ENCODE measurements at regions not wholly inside any gene's neighbourhood (a gene's known extent, or its start where the extent isn't known, plus 50 kb on each side); places are given as distances from the start of the nearest gene placed in this dataset.

DNA sequence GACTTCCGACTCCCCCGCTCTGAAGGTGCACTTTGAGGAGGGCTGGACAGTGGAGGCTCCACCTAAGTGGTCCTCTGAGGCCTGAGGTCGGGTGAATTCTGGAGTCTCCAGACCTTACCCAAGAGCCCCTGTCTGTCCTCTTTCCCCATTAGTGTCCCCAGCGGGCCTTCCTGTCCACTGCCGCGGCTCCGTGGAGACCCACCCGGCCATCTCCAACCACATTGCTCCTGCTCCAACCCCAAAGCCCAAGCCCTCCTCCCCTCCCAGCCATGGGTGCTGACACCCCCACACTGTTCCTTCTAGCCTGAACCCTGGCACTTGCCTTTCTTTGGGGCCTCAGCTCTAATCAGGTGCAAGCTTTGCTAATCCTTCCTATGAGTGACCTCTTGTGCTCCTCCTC, 283.1 kb upstream of the TNRC6C start:
- H3K27ac Mint-ChIP-seq (ENCODE audit: low read depth): no peak overlapping the region
- H3K27me3 Mint-ChIP-seq: no peaks in the 10 kb centered on the region
- H3K4me1 Mint-ChIP-seq: peaks cover 16% of the 10 kb centered on the region
- peaks cover 3% of the 10 kb centered on the region for H3K36me3 Mint-ChIP-seq (ENCODE audit: insufficient read depth)
- H3K9me3 Mint-ChIP-seq: no peaks in the 10 kb centered on the region
- DNase-seq (ENCODE audit: low spot score in 2 of 2) (no peak), ATAC-seq (replicated peaks; ENCODE audit: extremely low read depth, poor library complexity, severe bottlenecking) (no peak)
- no peak overlapping the region for H3K4me3 Mint-ChIP-seq

DNA sequence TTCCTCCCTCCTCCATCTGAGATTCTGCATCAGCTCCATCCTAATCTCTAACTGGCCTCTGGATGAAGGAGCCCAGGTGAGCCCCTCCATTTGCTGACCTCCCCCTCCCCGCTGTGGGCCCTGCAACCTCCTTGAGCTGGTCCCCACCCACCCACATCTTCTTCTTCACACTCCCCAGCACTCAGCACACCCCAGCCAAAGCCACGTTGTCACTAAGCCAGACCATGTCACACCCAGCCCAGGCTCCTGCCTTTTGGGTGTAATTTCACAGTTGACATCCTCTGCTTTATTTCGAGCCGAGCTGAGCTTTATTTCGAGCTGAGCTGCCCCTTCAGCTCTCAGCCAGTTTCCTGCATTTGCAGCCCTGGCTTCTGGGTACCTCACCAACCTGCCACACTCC, 282.7 kb upstream of the TNRC6C start:
- Mint-ChIP-seq H3K27ac (ENCODE audit: low read depth) (no peak overlapping the region), H3K4me1 (peaks cover 16% of the 10 kb centered on the region), H3K36me3 (ENCODE audit: insufficient read depth) (peaks cover 3% of the 10 kb centered on the region), H3K4me3 (no peak overlapping the region), H3K9me3 (no peaks in the 10 kb centered on the region), H3K27me3 (no peaks in the 10 kb centered on the region)
- no peak for ATAC-seq (replicated peaks; ENCODE audit: extremely low read depth, poor library complexity, severe bottlenecking)
- no peak for DNase-seq (ENCODE audit: low spot score in 2 of 2)

DNA sequence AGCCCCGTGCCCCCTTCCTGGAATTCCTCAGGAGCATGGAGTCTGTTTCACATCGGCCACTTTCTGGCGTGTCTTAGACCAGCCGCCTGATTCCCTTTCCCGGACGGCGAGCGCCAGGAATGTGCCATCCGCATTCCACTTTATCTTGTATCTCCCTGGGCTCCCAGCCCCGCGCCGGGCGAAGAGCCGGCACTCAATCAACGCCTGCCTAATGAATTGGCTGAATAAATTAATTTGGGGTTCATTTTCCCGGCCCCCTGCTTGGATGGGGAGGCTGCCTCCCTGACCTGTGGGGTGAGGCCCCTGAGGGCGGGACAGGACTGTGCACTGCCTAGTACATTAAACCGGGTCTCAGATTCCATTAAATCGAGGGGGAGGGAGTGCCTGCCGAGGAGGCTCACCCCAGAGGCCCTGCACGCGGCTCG, 282.3 kb upstream of the TNRC6C start:
- Mint-ChIP-seq H3K27ac (ENCODE audit: low read depth) (no peak overlapping the region), H3K4me1 (peaks cover 16% of the 10 kb centered on the region), H3K4me3 (no peak overlapping the region), H3K36me3 (ENCODE audit: insufficient read depth) (peaks cover 3% of the 10 kb centered on the region), H3K27me3 (no peaks in the 10 kb centered on the region), H3K9me3 (no peaks in the 10 kb centered on the region)
- ATAC-seq (replicated peaks; ENCODE audit: extremely low read depth, poor library complexity, severe bottlenecking) (no peak), DNase-seq (ENCODE audit: low spot score in 2 of 2) (no peak)

DNA sequence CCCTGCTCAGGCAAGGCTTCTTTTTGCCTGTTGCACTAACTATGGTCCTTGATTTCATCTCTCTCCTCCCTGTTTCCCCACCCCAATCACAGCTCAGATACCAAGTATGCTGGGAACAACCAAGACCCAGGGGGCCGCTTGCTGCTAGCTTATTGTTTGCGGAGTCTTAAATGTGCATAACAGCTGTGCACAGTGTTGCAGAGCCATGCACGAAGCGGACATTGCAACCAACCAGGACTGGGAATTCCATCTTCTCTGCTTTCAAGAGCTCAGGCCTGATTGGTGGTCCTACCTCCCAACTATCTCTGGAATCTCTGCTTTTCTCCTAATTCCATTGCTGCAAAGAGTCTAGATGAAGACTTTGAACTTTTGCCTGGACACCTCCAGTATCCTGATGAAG, 281.3 kb upstream of the TNRC6C start:
- H3K27ac Mint-ChIP-seq (ENCODE audit: low read depth): no peak overlapping the region
- ATAC-seq (replicated peaks; ENCODE audit: extremely low read depth, poor library complexity, severe bottlenecking) (no peak), DNase-seq (ENCODE audit: low spot score in 2 of 2) (no peak)
- peaks cover 9% of the 10 kb centered on the region for H3K4me1 Mint-ChIP-seq
- H3K4me3 Mint-ChIP-seq: no peak overlapping the region
- no peaks in the 10 kb centered on the region for H3K9me3 Mint-ChIP-seq
- H3K36me3 Mint-ChIP-seq (ENCODE audit: insufficient read depth): peaks cover 3% of the 10 kb centered on the region
- H3K27me3 Mint-ChIP-seq: no peaks in the 10 kb centered on the region

DNA sequence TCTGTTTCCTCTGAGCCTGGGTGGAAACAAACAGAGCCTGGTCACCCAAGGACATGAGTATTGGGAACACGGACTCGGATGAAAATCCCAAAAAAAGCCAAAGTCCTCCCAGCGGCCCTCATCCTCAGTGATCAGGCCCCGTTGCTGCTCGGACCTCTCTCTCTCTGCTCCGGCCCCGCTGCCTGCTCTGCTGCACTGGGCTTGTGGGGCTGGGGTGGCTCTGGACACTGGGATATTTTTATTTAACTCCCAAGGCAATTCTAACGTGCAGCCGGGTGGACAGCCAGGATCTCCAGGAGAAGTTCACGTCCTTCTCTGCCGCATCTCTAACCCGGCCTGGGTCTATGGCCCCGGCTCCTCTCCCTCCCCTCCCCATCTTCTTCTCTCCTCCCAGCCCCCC, 280.9 kb upstream of the TNRC6C start:
- ATAC-seq (replicated peaks; ENCODE audit: extremely low read depth, poor library complexity, severe bottlenecking): no peak
- H3K36me3 Mint-ChIP-seq (ENCODE audit: insufficient read depth): peaks cover 3% of the 10 kb centered on the region
- H3K27me3 Mint-ChIP-seq: no peaks in the 10 kb centered on the region
- H3K4me1 Mint-ChIP-seq: peaks cover 6% of the 10 kb centered on the region
- no peak overlapping the region for H3K4me3 Mint-ChIP-seq
- peak overlapping the region; percentile 45 for H3K27ac Mint-ChIP-seq (ENCODE audit: low read depth)
- no peak for DNase-seq (ENCODE audit: low spot score in 2 of 2)
- no peaks in the 10 kb centered on the region for H3K9me3 Mint-ChIP-seq

DNA sequence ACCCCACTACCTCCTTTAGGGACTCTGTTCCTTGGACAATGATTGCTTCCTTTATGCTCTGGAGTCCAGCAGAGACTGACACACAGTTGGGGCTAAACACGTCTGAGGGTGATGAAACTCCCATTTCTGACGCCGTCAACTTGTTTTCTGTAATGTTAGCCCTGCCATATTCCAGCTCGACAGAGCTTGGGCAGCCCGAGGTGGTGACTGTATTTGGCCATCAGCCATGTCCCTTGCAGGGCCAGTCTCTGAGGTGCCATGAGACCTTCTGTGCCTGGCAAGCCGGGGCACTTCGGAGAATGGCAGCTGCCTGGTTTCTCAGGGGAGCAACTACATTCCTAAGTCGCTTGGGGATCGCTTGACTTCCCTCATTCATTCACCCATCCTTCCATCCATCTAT, 278.9 kb upstream of the TNRC6C start:
- Mint-ChIP-seq H3K4me1 (peaks cover 6% of the 10 kb centered on the region), H3K36me3 (ENCODE audit: insufficient read depth) (peaks cover 3% of the 10 kb centered on the region), H3K27ac (ENCODE audit: low read depth) (no peak overlapping the region), H3K4me3 (no peak overlapping the region), H3K27me3 (no peaks in the 10 kb centered on the region), H3K9me3 (no peaks in the 10 kb centered on the region)
- no peak for DNase-seq (ENCODE audit: low spot score in 2 of 2)
- no peak for ATAC-seq (replicated peaks; ENCODE audit: extremely low read depth, poor library complexity, severe bottlenecking)

DNA sequence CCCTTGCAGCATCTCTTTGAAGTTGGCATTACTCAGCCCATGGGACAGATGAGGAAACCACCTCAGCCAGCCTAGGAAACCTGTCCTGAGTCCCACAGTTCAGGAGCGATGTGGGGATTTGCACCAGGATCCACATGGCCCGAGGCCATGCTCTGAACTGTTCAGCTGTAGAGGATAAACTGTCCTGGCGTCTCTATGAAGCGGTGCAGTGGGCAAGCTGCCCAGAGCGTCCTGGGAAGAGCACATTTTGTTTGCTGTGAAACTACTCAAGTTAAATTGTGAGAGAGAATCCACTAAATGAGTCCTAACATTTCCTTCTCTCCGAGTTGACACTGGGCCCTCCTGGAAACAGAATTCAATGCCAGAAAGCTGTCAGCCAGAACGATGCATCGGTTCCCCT, 276.6 kb upstream of the TNRC6C start:
- DNase-seq (ENCODE audit: low spot score in 2 of 2) (no peak), ATAC-seq (replicated peaks; ENCODE audit: extremely low read depth, poor library complexity, severe bottlenecking) (no peak)
- Mint-ChIP-seq H3K4me1 (no peaks in the 10 kb centered on the region), H3K4me3 (no peak overlapping the region), H3K27ac (ENCODE audit: low read depth) (no peak overlapping the region), H3K36me3 (ENCODE audit: insufficient read depth) (peaks cover 1% of the 10 kb centered on the region), H3K9me3 (no peaks in the 10 kb centered on the region), H3K27me3 (no peaks in the 10 kb centered on the region)

DNA sequence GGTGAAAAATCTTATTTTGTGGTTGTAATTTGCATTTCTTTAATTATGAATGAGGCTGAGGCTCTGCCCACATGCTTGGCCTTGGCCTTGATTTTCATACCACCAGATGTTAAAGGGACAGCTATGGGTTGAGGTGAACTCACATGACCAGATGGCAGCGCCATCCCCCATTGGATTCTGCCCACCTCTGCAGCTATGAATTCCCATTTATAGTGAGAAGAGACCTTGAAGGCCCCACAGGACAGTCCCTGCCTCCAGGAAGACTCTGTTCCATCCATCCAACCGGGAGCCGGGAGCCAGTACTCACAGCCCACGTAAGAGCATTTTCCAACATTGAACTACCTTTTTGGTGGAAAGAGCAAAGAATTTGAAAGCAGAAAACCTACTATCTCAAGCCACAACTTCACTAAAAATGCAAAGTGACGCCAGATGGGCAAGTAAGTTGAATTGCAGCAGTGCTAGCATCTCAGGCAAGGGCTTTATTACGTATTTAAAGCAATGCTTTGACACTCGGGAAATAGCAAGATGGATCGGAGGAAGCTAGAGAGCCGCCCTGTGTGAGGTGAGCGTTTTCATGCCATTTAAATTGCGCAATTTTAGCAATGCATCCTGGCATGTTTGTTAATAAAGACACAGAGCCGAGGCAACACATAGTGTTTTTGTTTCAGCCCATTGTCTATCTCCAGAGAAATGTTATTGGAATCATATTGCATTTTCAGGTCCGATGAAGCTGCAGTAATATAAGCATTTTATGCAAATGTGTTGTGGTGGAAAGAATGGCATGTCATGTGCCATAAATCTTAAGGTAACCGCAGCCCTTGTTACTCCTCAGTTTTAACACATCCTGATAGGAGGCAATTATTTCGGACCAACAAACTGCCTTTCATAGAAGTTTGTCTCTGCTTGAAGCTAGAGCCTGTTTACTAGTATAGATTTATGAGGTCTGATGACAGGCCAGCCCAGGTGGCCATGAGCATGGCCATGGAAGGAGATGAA, 273.4 kb upstream of the TNRC6C start:
- Mint-ChIP-seq H3K4me1 (peaks cover under 1% of the 10 kb centered on the region), H3K4me3 (no peak overlapping the region), H3K9me3 (no peaks in the 10 kb centered on the region), H3K36me3 (ENCODE audit: insufficient read depth) (no peaks in the 10 kb centered on the region), H3K27me3 (no peaks in the 10 kb centered on the region), H3K27ac (ENCODE audit: low read depth) (no peak overlapping the region)
- DNase-seq (ENCODE audit: low spot score in 2 of 2) (no peak), ATAC-seq (replicated peaks; ENCODE audit: extremely low read depth, poor library complexity, severe bottlenecking) (no peak)

DNA sequence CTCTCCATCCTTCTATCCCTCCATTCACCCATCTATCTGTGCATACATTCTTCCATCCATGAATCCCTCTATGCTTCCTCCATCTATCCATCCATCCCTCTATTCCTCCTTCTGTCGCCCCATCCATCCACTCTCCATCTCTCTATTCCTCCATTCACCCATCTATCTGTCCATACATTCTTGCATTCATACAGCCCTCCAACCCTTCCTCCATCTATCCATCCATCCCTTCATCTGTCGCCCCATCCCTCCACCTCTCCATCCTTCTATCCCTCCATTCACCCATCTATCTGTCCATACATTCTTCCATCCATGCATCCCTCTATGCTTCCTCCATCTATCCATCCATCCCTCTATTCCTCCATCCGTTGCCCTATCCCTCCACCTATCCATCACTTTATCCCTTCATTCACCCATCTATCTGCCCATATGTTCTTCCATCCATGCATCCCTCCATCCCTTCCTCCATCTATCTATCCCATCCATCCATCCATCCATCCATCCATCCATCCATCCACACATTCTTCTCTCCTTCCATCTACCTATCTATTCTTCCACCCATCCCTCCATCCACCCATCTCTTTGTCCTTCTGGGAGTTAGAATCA, 272.5 kb upstream of the TNRC6C start:
- Mint-ChIP-seq H3K4me3 (no peak overlapping the region), H3K36me3 (ENCODE audit: insufficient read depth) (no peaks in the 10 kb centered on the region), H3K9me3 (no peaks in the 10 kb centered on the region), H3K27ac (ENCODE audit: low read depth) (no peak overlapping the region), H3K27me3 (peaks cover under 1% of the 10 kb centered on the region), H3K4me1 (peaks cover 7% of the 10 kb centered on the region)
- ATAC-seq (replicated peaks; ENCODE audit: extremely low read depth, poor library complexity, severe bottlenecking) (no peak), DNase-seq (ENCODE audit: low spot score in 2 of 2) (no peak)

DNA sequence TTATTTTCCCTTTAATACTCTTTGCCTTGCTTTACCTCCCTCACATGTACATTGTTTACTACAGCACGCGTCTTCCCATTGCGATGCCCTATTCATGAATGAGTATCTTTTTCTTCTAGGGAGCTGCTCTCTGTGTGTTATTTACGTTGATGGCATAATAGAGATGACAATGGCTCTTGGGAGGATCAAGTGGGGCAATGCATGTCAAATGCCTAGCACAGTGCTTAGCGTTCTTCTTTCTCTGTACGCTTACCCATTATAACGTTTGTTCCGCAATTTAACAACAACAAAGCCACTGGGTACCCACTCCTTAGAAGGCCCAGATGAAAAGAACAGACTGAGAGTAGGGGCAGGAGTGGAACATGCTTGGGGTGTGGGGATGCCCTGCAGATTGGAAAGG, 271.6 kb upstream of the TNRC6C start:
- ATAC-seq (replicated peaks; ENCODE audit: extremely low read depth, poor library complexity, severe bottlenecking) (no peak), DNase-seq (ENCODE audit: low spot score in 2 of 2) (no peak)
- H3K4me1 Mint-ChIP-seq: peaks cover 15% of the 10 kb centered on the region
- H3K4me3 Mint-ChIP-seq: no peak overlapping the region
- no peaks in the 10 kb centered on the region for H3K9me3 Mint-ChIP-seq
- no peaks in the 10 kb centered on the region for H3K36me3 Mint-ChIP-seq (ENCODE audit: insufficient read depth)
- peaks cover 10% of the 10 kb centered on the region for H3K27me3 Mint-ChIP-seq
- H3K27ac Mint-ChIP-seq (ENCODE audit: low read depth): no peak overlapping the region

DNA sequence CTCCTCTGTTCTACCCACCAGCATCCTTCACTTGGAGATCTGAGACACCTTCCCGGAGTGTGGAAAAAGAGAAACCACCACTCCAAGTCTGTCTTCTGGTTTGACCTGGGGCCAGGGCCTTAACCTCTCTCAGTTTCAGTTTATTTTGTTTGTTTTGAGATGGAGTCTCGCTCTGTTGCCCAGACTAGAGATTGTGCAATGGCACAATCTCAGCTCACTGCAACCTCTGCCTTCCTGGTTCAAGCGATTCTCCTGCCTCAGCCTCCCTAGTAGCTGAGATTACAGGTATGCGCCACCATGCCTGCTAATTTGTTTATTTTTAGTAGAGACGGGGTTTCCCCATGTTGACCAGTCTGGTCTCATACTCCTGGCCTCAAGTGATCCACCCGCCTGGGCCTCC, 271.1 kb upstream of the TNRC6C start:
- Mint-ChIP-seq H3K36me3 (ENCODE audit: insufficient read depth) (no peaks in the 10 kb centered on the region), H3K9me3 (no peaks in the 10 kb centered on the region), H3K4me1 (peaks cover 20% of the 10 kb centered on the region), H3K27ac (ENCODE audit: low read depth) (no peak overlapping the region), H3K27me3 (peaks cover 15% of the 10 kb centered on the region), H3K4me3 (no peak overlapping the region)
- DNase-seq (ENCODE audit: low spot score in 2 of 2) (no peak), ATAC-seq (replicated peaks; ENCODE audit: extremely low read depth, poor library complexity, severe bottlenecking) (no peak)

DNA sequence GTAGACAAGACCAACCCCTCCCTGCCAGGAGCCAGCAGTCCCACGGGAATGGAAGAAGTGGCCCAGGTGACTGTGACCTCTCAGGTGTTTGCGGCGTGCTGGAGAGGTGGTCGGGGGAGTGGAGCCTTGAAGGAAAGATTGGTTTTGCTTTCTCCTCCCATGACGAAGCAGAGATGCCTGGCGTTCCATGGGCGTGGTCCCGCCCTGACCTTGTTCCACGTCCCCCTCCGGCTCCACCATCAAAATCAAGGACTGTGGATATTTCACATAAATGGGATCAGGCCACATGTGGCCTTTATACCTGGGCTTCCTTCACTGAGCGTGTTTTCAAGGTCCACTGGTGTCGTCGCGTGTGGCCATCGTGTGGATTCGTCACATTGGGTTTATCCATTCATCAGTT, 270.6 kb upstream of the TNRC6C start:
- Mint-ChIP-seq H3K9me3 (no peaks in the 10 kb centered on the region), H3K27me3 (peaks cover 20% of the 10 kb centered on the region), H3K4me1 (peaks cover 20% of the 10 kb centered on the region), H3K4me3 (no peak overlapping the region), H3K36me3 (ENCODE audit: insufficient read depth) (no peaks in the 10 kb centered on the region), H3K27ac (ENCODE audit: low read depth) (no peak overlapping the region)
- DNase-seq (ENCODE audit: low spot score in 2 of 2) (no peak), ATAC-seq (replicated peaks; ENCODE audit: extremely low read depth, poor library complexity, severe bottlenecking) (no peak)

DNA sequence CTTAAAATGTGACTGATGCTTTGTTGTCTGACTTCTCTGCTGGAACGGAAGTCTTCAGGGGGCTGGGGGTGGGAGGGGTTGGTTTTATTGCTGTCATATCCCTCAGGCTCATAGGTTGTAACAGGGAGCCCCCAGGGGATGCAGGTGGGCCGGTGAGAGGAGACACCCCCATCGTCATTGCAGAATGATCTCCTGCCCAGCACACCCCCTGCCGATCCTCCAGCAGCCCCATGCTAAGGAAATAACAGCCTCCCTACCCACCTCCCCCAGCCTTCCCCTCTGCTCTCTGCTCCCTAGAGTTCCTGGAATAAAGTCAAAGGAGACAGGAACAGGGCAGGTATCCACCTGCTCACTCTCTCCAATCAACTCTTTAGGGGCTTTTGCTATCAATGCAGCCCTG, 270.1 kb upstream of the TNRC6C start:
- Mint-ChIP-seq H3K9me3 (no peaks in the 10 kb centered on the region), H3K27ac (ENCODE audit: low read depth) (no peak overlapping the region), H3K4me1 (peaks cover 20% of the 10 kb centered on the region), H3K27me3 (peaks cover 24% of the 10 kb centered on the region), H3K36me3 (ENCODE audit: insufficient read depth) (no peaks in the 10 kb centered on the region), H3K4me3 (no peak overlapping the region)
- no peak for DNase-seq (ENCODE audit: low spot score in 2 of 2)
- ATAC-seq (replicated peaks; ENCODE audit: extremely low read depth, poor library complexity, severe bottlenecking): no peak
